ENCODE measurements at regions not wholly inside any gene's neighbourhood (a gene's known extent, or its start where the extent isn't known, plus 50 kb on each side); places are given as distances from the start of the nearest gene placed in this dataset.

DNA sequence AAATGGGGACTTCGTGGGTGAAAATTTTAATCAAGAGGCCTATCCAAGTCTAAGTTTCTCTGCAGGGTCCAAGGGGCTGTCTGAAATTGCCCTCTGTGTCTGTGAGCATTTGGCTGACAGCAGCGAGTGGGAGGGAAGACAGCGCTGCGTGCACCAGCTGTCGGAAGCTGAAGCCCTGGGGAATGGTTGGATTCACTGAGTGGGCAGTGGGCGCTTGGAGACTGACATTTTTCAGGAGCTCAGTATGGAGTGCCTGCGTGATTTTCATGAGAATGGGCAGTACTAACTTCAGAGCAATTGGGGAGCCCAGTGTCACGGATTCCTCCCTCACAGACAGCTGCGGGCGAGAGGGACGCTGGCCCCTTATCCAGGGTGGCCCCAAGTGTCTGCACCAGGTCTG lies 388.8 kb upstream of the B3GAT1 start:
- intact Hi-C loops (cut with micrococcal nuclease): no loop called here
- Histone ChIP-seq H3K9me3 (replicated peaks; ENCODE audit: control insufficient read depth, insufficient read depth, low read depth, low read length) (no peaks in the 10 kb centered on the region), H3K9ac (ENCODE audit: insufficient read depth in 1 of 2, low read depth in 2 of 2, low read length in 2 of 2) (no peak overlapping the region), H3K4me2 (ENCODE audit: insufficient read depth, low read length) (no peak overlapping the region), H3K36me3 (ENCODE audit: control insufficient read depth, insufficient read depth, low read length) (no peaks in the 10 kb centered on the region), H3K4me1 (replicated peaks in 1 of 2; ENCODE audit: control insufficient read depth in 2 of 2, insufficient read depth in 2 of 2, low read length in 2 of 2) (no peaks in the 10 kb centered on the region), H3K9me1 (ENCODE audit: control insufficient read depth, insufficient read depth, low read length) (no peaks in the 10 kb centered on the region), H3K4me3 (no peak overlapping the region), H3K27me3 (ENCODE audit: control insufficient read depth in 2 of 2, insufficient read depth in 2 of 2, low read length in 2 of 2) (peaks cover 3 to 28% of the 10 kb centered on the region in 2 experiments; a peak in 3 of 5 replicates), H3K79me2 (ENCODE audit: control insufficient read depth, insufficient read depth, low read length) (no peaks in the 10 kb centered on the region), H2AFZ (ENCODE audit: low read depth, low read length) (no peak overlapping the region), H3K27ac (ENCODE audit: extremely low read depth, low read depth, low read length) (no peak overlapping the region), H4K20me1 (replicated peaks; ENCODE audit: control insufficient read depth, insufficient read depth, low read length) (no peaks in the 10 kb centered on the region)
- DNase-seq (ENCODE audit: extremely low read depth in 1 of 4, low spot score in 3 of 4): no peak
- CTCF ChIA-PET (ENCODE audit: low intra/inter-chr PET ratio): no interaction called here
- POLR2A ChIA-PET: interaction anchor here (0.6 kb wide), 1 partner anchor 217 kb away, joined by 4 read pairs; no protein-coding TSS in a partner anchor
- ATAC-seq: no peak
- in situ Hi-C loops (cut with MboI): no loop called here
- no peak for TF ChIP-seq ESRRB (CRISPR knock-in tag; IDR thresholded peaks at IDR 0.05; ENCODE audit: borderline replicate concordance)
- TF ChIP-seq HNRNPH1 (optimal IDR thresholded peaks at IDR 0.05; ENCODE audit: low read depth, low read length): no peak
- TF ChIP-seq SP2 (IDR thresholded peaks at IDR 0.05; ENCODE audit: extremely low read depth, low read depth, low read length, poor library complexity, severe bottlenecking): no peak
- no peak for TF ChIP-seq DIDO1 (tag; IDR thresholded peaks at IDR 0.05; ENCODE audit: low read depth)
- no peak for TF ChIP-seq ZNF584 (CRISPR knock-in tag; IDR thresholded peaks at IDR 0.05; ENCODE audit: low read depth)
- TF ChIP-seq BMI1 (IDR thresholded peaks at IDR 0.05; ENCODE audit: low read length): no peak
- no peak for TF ChIP-seq NR4A1 (CRISPR knock-in tag; IDR thresholded peaks at IDR 0.05)
- no peak for TF ChIP-seq NR4A1 (tag; IDR thresholded peaks at IDR 0.05)
- TF ChIP-seq CBFA2T3 (IDR thresholded peaks at IDR 0.05): no peak
- TF ChIP-seq ARNT (IDR thresholded peaks at IDR 0.05): no peak
- no peak for TF ChIP-seq ETV5 (CRISPR knock-in tag; IDR thresholded peaks at IDR 0.05; ENCODE audit: low read depth)
- no peak for TF ChIP-seq CGGBP1 (CRISPR knock-in tag; IDR thresholded peaks at IDR 0.05)
- no peak for TF ChIP-seq PCBP1 (IDR thresholded peaks at IDR 0.05; ENCODE audit: low read depth, low read length, poor library complexity, severe bottlenecking)
- TF ChIP-seq KAT2B (IDR thresholded peaks at IDR 0.05; ENCODE audit: low read depth, low read length): no peak
- TF ChIP-seq, protein P1, sequence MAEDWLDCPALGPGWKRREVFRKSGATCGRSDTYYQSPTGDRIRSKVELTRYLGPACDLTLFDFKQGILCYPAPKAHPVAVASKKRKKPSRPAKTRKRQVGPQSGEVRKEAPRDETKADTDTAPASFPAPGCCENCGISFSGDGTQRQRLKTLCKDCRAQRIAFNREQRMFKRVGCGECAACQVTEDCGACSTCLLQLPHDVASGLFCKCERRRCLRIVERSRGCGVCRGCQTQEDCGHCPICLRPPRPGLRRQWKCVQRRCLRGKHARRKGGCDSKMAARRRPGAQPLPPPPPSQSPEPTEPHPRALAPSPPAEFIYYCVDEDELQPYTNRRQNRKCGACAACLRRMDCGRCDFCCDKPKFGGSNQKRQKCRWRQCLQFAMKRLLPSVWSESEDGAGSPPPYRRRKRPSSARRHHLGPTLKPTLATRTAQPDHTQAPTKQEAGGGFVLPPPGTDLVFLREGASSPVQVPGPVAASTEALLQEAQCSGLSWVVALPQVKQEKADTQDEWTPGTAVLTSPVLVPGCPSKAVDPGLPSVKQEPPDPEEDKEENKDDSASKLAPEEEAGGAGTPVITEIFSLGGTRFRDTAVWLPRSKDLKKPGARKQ (CRISPR knock-in tag; IDR thresholded peaks at IDR 0.05): no peak
- BruUV-seq (replicated peaks): no TSS peak
- WGBS (ENCODE audit: insufficient coverage, low coverage, missing lambda C conversion rate): 2% methylated on average over 10 of the region's 11 CpGs
- FAIRE-seq: no peak
